ENCODE measurements at regions not wholly inside any gene's neighbourhood (a gene's known extent, or its start where the extent isn't known, plus 50 kb on each side); places are given as distances from the start of the nearest gene placed in this dataset.

GRCh38 chr14:62626416-62626815 lies 418.8 kb downstream of the KCNH5 start:
- TF ChIP-seq CTCF (optimal IDR thresholded peaks at IDR 0.05 in 1 of 3, IDR thresholded peaks at IDR 0.05 in 1 of 3, conservative IDR thresholded peaks at IDR 0.05 in 1 of 3; ENCODE audit: extremely low read depth in 1 of 3, insufficient read depth in 2 of 3, low read length in 3 of 3) (no peak), EZH2 (IDR thresholded peaks at IDR 0.05; ENCODE audit: low read length) (no peak)

All from keratinocyte (primary cell).